HG03175 (cell line): ENCODE measurements at regions not wholly inside any gene's neighbourhood (a gene's known extent, or its start where the extent isn't known, plus 50 kb on each side); places are given as distances from the start of the nearest gene placed in this dataset.
"Not testable (repeated sequence)": the region's sequence is repeated elsewhere in the genome, so short reads cannot be mapped to it uniquely, and the experiment has no call there.

Experiments used
- ATAC-seq: cut with Tn5 transposase; IDR thresholded peaks from one replicate; pipeline ENCODE4 v1.9.1; 2021; ENCODE audit warnings: mild to moderate bottlenecking, moderate library complexity; ENCODE audit not compliant: unreplicated experiment

DNA sequence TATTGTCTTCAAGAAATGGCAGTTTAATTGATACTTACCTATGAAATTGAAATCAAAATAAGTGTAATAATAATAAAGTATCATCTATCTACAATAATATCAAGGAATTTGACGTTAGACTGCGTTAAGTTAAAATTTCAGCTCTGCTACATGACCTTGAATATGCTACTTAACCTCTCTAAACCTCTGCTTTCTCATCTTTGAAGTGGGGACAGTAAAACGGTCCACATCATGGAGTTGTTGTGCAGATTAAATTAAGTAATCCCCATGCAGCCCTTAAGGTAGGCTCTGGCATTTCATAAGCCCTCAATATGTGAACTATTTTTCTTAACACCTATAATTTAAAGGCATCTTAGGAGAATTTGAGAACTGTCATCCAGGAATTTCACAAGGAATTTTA lies 252.4 kb upstream of the PHF14 start:
- ATAC-seq: no peak

DNA sequence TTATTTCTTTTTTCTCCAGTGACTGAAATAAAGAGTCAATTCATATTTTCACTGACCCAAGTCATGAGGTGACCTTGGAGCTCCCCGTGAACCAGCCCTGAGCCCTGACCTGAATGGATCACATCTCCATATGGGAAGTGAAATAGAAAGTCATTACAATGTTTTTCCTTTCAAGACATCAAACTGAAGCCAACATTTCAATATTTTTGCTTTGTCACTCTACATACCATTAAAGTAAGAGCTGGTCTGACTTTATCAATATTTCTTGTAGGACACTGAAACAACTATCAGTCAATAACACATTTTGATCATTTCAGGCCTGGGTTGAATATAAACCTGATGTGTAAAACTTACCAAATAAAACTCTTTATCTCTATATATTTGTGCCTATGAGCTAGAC lies 249.8 kb upstream of the PHF14 start:
- ATAC-seq: no peak

DNA sequence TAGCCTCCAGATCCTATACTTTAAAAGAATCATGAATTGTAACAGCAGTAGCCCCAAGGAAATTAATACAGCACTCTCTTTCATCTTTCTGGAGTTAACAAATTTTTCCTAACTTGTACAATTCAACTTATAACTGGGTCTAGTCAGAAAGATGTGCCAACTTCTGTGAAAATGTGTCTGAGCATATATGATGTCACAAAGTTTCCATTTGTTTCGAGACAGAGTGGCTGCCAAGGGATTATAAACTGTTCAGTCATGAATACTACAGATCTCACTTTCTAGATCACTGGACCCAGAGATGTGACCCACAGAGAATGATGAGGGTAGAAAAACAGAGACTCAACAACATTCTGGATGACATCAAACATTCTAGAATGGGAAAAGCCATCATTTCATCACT lies 249.2 kb upstream of the PHF14 start:
- no peak for ATAC-seq

DNA sequence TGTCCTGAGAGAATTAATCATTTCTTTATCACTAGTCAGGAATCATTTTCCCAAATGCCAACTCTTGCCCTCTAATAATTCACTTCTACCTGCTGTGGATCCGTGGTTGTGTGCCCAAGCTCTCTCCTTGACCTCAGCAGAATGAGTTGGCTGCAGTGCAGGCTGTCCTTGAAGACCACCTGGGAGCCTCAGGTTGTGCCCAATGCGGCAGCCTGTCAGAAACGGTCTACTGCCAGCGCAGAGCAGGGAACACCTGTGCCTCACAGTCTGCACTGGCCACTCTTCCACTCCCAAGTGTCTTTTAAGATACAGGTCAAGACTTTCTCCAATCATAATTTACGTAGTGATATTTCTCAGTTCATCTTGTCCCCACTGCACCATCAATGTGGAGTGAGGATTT lies 246.0 kb upstream of the PHF14 start:
- no peak for ATAC-seq

DNA sequence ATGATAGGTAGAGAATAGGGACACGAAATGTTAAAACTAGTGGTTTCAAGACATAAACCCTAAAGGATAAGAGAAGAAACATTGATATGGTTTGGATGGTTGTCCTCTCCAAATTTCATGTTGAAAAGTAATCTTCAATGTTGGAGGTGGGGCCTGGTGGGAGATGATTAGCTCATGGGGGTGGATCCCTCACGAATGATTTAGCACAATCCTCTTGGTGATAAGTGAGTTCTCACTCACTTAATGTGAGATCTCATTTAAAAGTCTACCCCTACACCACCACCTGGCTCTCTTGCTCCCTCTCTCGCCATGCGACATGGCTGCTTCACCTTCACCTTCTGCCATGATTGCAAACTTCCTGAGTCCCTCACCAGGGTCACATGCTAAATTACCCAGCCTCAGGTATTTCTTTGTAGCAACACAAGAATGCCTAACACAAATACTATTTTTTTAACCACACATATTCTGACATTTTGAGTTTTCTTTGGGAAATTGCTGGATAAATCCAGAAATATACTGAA lies 242.4 kb upstream of the PHF14 start:
- ATAC-seq: no peak

DNA sequence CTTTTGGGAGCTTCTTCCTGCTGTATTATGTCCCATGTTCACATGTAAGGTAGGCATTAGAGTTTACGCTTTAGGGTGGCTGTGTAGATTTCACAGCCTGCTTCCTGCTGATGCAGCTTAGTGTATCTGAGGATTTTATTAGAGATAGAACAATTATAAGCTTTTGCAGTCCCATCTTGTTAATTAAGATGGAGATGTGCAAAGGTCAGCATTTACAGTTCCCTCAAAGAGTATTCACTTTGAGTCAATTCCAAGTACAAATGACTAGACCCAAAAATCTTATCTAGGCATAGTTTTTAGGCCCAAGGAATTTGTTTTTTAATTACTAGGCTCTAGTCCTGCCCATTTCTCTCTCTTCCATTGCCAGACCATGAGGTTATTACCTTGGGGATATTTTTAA lies 239.9 kb upstream of the PHF14 start:
- no peak for ATAC-seq

DNA sequence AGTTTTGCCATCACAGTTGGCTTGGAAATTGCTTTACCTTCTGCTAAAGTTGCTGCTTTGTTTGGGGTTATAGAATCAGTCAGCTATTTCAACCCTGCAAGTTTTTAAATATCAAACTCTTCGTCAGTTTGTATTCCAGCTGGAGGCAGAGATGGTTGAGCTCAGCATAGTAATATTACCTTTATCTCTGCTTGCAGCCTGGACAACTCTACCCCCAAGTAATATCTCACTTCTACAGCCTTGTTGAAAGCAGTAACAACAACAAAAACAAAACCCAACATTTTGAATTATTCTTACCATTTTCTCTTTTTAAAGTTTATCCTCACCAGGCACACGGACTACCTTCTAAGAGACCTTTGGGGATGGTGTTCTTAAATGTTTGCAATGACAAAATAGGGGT lies 239.1 kb upstream of the PHF14 start:
- ATAC-seq: no peak

DNA sequence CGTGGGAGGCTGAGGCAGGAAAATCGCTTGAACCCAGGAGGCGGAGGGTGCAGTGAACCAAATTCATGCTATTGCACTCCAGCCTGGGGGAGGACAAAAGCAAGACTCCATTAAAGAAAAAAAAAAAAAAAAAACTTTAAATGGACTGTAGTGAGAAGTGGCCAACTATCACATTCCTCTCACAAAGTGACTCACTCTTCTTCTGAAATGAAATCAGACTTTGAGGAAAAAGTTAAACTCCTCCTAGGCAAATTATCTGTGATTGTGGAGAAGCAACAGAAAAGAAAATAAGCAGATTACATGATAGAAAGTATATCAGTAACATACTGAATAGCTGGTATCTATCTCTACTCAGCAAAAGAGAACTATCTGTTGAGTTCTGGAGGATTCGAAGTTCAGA lies 234.3 kb upstream of the PHF14 start:
- ATAC-seq: no peak

DNA sequence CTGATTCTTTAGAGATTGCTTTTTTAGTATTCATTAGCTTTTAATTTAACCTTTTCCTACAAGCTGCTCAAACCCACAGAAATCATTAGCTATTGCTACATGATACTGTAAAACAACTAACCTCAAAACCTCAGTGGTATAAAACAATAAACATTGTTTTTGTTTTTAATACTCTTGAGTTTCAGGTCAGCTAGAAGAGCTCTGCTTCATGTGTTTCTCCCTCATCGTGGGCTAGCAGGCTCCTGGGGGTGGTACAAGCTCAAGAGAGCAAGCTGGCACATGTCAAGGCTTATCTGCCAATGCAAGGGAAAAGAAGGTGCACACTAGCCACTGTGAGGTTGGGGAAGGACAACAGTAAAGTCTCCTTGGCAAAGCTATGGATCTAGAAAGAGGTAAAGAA lies 232.9 kb upstream of the PHF14 start:
- ATAC-seq: no peak

DNA sequence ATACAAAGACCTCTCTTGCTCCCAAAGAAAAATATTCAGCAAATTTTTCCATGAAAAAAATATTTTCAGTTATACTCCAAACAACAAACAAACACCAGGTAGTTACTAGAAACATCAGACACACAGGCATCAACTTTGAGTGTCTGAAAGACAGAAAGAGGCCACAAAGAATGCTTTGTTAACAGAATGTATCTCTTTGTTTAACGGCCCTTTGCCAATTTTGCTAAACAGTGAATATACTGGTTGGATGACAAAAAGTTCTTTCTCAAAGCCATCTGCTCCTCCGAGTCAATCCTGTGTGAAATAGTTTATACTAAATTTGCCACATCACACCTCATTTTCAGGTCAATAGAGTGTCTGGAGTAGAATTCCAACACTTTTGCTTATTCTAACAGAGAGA lies 216.7 kb upstream of the PHF14 start:
- no peak for ATAC-seq

DNA sequence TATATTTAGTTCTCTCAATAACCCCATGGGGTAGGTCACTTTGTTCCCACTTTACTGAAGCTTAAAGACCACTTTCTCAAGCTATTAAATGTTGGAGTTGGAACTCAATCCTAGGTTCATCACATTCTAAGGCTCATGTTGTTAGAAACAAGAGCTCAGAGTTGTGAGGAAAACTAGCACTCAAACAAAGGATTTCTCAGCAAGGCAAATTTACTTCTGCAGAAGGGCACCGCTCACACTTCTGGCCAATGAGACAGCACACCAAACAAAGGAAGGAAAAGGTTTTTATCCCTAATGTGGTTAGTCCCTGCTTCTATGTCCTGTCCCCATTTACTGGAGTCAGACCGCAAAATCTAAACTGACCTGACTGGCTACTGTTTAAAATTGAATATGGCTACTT lies 214.6 kb upstream of the PHF14 start:
- ATAC-seq: no peak

DNA sequence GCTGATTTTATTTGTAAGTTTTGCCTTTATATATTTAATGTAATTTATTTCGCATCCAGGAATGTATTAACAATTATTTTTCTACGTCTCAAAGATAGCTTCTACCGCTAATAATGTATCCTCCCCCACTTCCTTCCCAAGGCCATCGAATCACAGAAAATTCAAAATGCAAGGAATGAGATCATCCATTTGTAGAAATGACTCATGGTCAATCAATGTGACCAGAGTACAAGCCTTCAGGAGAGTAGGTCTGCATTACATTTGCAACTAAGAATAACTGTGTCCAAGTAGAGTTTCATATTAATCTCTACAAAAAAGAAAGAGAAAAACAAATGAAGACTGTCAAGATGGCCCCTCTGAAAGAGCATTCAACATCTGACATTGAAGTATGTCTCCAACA lies 205.9 kb upstream of the PHF14 start:
- ATAC-seq: no peak

DNA sequence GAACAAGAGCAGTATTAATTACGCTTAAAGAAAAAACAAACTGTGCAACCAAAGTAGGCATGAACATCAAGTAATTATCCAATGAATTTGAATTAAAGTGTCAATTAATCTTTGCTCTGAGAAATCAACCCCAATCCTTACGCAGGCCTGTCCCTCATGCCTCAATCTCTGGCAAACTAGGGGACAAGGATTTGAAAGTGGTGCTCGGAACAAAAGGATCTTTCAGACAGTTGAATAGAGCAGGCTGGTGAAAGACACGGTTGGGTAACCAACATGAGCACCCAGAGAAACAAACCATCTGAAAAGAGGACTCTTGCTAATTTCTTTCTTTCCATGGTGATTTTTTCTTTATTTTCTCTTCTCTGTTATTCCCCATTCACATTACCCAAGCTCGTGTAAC lies 203.5 kb upstream of the PHF14 start:
- ATAC-seq: no peak

DNA sequence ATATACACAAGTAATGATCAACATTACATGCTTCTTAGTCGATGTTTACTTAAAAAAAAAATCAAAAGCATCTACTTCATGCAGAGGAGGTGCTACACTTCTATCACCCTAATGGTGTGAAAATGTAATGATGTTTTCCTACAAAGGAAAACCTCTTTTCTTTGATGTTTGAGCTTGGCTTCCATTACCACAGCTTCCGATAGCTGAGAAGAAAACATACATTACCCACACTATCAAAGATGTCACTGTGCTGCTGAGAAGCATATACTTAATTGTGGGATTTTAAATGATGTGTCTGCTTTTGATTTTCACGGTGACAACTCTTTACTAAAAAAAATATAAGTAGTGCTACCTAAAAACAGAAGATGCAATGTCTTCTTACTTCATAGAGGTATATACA lies 200.2 kb upstream of the PHF14 start:
- no peak for ATAC-seq

DNA sequence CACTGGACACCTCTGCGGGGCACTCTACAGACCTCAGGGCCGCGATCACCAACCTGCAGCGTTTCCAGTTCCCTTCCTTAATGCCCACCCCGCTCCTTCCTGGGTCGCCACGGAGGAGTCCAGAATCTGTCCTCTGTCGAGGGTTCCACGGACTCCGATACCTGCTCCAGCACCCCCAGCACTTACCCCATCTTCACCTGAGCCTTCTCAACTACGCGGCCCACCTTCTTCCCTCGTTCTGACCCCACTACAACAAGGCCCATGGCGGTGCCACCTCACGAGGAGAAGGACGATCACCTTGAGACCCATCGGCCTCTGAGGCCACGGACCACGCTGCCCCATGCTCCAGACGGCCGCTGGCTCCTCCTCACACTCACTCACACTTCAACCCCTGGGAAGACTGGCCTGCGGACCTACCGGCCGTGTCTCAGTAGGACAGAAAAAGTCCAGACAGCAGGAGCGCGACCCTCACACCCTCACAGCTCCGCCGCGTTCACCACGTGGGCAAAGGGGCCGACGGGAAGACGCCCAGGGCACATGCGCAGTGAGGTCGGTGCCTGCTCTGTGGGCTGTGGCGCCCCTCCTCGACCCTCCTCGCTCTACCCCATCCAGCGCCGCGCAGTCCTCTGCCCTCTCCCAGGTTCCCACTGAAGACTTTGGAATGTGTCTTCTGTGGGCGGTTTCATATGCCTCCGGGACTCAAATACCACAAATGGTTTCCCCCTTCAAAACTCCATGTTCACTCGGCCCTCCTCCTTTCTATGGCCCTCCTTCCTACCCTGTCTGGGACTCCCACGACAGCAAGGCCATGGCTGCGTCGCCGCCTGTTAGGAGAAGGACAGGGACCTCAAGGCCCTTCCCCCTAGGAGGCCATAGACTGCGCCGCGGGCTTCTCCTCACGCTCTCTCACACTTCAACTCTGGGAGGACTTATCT lies 193.9 kb upstream of the PHF14 start:
- no peak for ATAC-seq

DNA sequence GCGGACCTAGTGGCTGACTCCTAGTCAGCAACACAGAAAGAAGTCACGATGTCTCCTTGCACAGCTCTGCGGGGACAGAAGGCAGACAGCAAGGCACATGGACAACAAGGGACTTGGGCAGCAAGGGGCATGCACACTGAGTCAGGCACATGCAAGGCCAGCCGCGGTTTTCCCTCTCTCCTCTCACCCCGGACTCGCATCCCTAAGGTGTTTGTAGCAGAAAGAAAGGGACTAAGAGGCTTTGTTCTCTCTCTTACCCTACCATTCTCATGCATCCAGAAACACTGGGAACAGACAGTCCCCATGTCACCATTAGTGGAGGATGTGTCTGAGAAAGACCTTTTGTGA lies 193.3 kb upstream of the PHF14 start:
- ATAC-seq: no peak

DNA sequence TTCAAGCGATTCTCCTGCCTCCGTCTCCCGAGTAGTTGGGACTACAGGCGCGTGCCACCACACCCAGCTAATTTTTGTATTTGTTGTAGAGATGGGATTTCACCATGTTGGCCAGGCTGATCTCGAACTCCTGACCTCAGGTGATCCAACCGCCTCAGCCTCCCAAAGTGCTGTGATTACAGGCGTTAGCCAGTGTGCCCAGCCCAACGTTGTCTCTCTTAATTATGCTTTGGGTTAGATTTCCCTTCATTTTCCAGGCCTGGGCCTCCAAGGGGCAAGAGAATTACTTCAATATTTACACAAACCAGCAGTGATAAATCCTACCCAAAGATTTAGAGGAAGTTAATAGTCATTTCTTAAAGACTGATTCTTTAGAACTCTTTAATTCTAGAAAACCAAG lies 186.7 kb upstream of the PHF14 start:
- not testable (repeated sequence) for ATAC-seq

DNA sequence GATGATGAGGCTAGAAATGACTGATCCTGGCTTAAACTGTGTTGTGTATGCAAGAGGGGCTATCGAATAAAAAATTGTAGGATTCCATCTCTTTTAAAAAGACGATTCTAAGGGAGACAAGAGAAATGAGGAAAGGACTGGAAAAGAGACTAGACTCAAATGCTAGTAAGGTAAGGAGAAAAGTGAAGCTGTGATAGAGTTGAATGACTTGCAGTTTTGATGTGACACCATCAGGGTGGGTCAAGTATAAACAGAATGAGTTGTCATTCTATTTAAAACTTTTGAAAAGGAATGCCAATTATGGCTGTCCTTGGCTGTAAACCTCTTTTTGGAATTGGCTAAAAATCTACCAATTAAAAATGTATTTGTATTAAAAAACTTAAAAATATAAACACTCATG lies 184.5 kb upstream of the PHF14 start:
- no peak for ATAC-seq

DNA sequence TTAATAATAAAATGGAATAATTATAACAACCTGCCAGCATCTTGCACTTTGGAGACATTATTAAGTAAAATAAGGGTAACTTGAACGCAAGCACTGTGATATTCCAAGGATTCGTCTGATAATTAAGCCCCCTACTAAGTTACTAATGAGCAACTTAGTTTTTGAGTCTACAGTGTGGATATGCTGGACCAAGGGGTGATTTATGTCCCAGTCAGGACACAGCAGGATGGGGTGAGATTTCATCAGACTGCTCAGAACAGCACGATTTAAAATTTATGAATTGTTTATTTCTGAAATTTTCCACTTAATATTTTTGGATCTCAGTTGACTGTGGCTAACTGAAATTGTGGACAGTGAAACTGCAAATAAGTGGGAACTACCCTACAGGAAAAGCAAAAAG lies 182.8 kb upstream of the PHF14 start:
- no peak for ATAC-seq

DNA sequence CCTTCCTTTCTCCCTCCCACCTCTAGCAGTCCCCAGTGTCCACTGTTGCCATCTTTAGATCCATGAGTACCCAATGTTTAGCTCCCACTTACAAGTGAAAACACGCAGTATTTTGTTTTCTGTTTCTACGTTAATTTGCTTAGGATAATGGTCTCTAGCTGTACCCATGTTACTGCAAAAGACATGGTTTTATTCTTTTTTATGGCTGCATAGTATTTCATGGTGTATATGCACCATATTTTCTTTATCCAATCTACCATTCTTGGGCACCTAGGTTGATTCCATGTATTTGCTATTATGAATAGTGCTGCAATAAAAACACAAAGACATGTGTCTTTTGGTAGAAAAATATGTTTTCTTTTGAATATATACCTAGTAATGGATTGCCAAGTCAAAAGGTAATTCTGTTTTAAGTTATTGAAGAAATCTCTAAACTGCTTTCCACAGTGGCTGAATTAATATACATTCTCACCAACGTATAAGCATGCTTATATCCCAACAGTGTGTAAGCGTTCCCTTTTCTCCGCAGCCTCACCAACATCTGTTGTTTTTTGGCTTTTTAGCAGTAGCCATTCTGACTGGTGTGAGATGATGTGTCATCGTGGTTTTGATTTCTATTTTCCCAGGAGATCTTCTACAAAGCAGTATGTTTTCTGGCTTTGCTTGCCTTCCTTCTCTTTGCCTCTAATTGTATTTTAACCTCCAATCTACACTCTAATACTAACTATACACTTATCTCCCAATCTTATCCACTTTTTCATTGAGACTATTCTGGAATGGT lies 179.5 kb upstream of the PHF14 start:
- no peak for ATAC-seq

DNA sequence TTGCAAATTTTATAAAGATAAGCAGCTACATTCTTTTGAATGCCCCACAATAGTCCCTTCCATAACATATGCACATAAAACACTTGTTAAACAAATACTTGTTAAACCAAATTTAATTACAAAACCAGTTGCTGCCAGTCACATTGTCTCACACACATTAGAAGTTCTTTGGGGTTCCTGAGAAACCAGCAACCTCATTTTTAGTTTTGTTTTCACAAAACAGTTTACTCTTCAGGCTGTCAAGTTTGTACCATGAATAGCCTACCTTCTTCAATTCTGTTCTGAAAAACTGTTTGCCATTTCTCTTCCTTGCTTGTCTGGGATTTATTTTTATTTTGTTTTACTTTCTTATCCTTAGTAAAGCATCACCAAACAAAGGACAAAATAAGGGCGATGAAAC lies 176.5 kb upstream of the PHF14 start:
- ATAC-seq: no peak

DNA sequence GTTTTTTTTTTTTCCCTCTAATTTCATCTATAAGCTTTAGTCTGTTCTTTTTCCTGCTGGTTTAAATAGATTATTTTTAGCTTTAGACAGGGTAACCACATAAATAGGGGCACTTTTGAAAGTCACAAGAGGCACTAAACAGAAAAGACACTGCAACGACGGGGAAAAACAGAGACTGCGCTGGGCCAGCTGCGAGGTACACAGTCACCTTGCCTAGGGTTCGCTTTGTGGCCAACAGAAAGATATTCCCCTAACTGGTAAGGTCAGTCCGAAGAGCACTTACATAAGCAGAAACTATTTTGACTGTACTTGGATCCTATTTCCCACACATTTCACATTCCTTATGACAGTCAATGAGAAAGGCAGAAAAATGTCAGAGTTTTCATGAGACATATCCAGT lies 175.6 kb upstream of the PHF14 start:
- no peak for ATAC-seq
